H1 (cell line): ENCODE measurements at regions not wholly inside any gene's neighbourhood (a gene's known extent, or its start where the extent isn't known, plus 50 kb on each side); places are given as distances from the start of the nearest gene placed in this dataset.

ENCODE experiments used
- CTCF ChIA-PET: fragments of 300-600 bp; sonication (Branson Sonifier 250); formaldehyde crosslinking; loops from one replicate; lab custom pipeline; 2021; ENCODE audit not compliant: partially characterized antibody; lab: Charles Lee
- POLR2A ChIA-PET: fragments of 300-600 bp; sonication (Branson Sonifier 250); formaldehyde crosslinking; loops from one replicate; lab custom pipeline; 2021; ENCODE audit warnings: inconsistent platforms; ENCODE audit not compliant: partially characterized antibody; lab: Charles Lee
- DNase-seq, 2 experiments: peaks; one replicate each; pipeline versions ENCODE4 v3.0.0 to v3.0.0-alpha.2; 2010 to 2022; ENCODE audit warnings: low spot score in 2 of 2, low read depth in 1 of 2, mixed read lengths in 1 of 2
- FAIRE-seq: peaks from 2 replicates; lab custom pipeline; 2011; peaks lifted over from hg19 to GRCh38; lab: Jason Lieb, UNC
- H2AFZ ChIP-seq: 2 replicates; pipeline ENCODE4 v1.8.1; 2012; ENCODE audit warnings: low read length, inconsistent platforms
- H2AK5ac ChIP-seq: 2 replicates; pipeline ENCODE4 v1.6.1; 2013; ENCODE audit warnings: low read depth, low read length
- H2BK120ac ChIP-seq: replicated peaks from 2 replicates; pipeline ENCODE3; 2013; ENCODE audit warnings: low read depth, low read length, inconsistent platforms
- H2BK12ac ChIP-seq: 2 replicates; pipeline ENCODE4 v1.6.1; 2013; ENCODE audit warnings: low read depth, low read length
- H2BK15ac ChIP-seq: 2 replicates; pipeline ENCODE4 v1.6.1; 2013; ENCODE audit warnings: low read length
- H2BK20ac ChIP-seq: 2 replicates; pipeline ENCODE4 v1.6.1; 2013; ENCODE audit warnings: low read length
- H2BK5ac ChIP-seq: 2 replicates; pipeline ENCODE4 v1.6.1; 2013; ENCODE audit warnings: low read depth, low read length
- H3K14ac ChIP-seq: 2 replicates; pipeline ENCODE4 v1.6.1; 2013; ENCODE audit warnings: inconsistent platforms; ENCODE audit not compliant: insufficient read length
- H3K18ac ChIP-seq: 2 replicates; pipeline ENCODE4 v1.6.1; 2013; ENCODE audit warnings: low read length; ENCODE audit errors: extremely low read depth
- H3K23ac ChIP-seq: 2 replicates; pipeline ENCODE4 v1.6.1; 2013; ENCODE audit warnings: inconsistent platforms; ENCODE audit not compliant: insufficient read length
- H3K23me2 ChIP-seq: 2 replicates; pipeline ENCODE4 v1.6.1; 2013; ENCODE audit warnings: low read depth, low read length
- H3K27ac ChIP-seq: 2 replicates; pipeline ENCODE4 v1.6.1; 2011; ENCODE audit warnings: low read depth, low read length, inconsistent platforms
- H3K27me3 ChIP-seq, 4 experiments: replicated peaks in 1 of 4; 1 replicate in 1 of 4; 2 replicates in 3 of 4; pipeline versions ENCODE4 v1.6.1 to v1.8.1; 2011 to 2013; ENCODE audit warnings: low read length in 3 of 4, mild to moderate bottlenecking in 3 of 4, inconsistent platforms in 2 of 4, mixed read lengths in 2 of 4, moderate library complexity in 1 of 4; ENCODE audit not compliant: control insufficient read depth in 3 of 4, insufficient read depth in 3 of 4; ENCODE audit errors: extremely low read depth in 1 of 4
- H3K36me3 ChIP-seq, 4 experiments: 2 replicates each; pipeline versions ENCODE4 v1.6.1 to v1.8.1; 2011 to 2013; ENCODE audit warnings: mild to moderate bottlenecking in 4 of 4, low read length in 3 of 4, moderate library complexity in 2 of 4, control low read depth in 1 of 4, inconsistent platforms in 1 of 4; ENCODE audit not compliant: insufficient read depth in 4 of 4, control insufficient read depth in 2 of 4
- H3K4ac ChIP-seq: replicated peaks from 2 replicates; pipeline ENCODE3; 2013; ENCODE audit warnings: low read length, low read depth, mixed read lengths, inconsistent platforms; ENCODE audit not compliant: insufficient read length
- H3K4me1 ChIP-seq, 4 experiments: replicated peaks in 1 of 4; 1 replicate in 1 of 4; 2 replicates in 3 of 4; pipeline versions ENCODE4 v1.6.1 to v1.8.1; 2011 to 2013; ENCODE audit warnings: low read length in 3 of 4, inconsistent platforms in 2 of 4, mixed read lengths in 1 of 4; ENCODE audit not compliant: insufficient read depth in 4 of 4, control insufficient read depth in 3 of 4
- H3K4me2 ChIP-seq, 2 experiments: 2 replicates each; pipeline versions ENCODE4 v1.6.1 to v1.8.1; 2011 to 2013; ENCODE audit warnings: low read depth in 2 of 2, low read length in 2 of 2, control low read depth in 1 of 2, inconsistent platforms in 1 of 2, mild to moderate bottlenecking in 1 of 2; ENCODE audit not compliant: insufficient read depth in 1 of 2
- H3K4me3 ChIP-seq, 4 experiments: fragments of 200-600, 300-600 bp in 1 of 4; sonication (generic), shearing (Covaris generic), sonication (Bioruptor Twin) in 1 of 4; 2 replicates each; pipeline versions ENCODE4 v1.5.1 to v1.8.1; 2011 to 2016; ENCODE audit warnings: low read length in 4 of 4, low read depth in 3 of 4, control low read depth in 2 of 4, inconsistent platforms in 2 of 4, mild to moderate bottlenecking in 2 of 4, mixed read lengths in 1 of 4, moderate library complexity in 1 of 4; ENCODE audit not compliant: insufficient read depth in 2 of 4; ENCODE audit errors: extremely low read depth in 1 of 4
- H3K56ac ChIP-seq: replicated peaks from 2 replicates; pipeline ENCODE3; 2013; ENCODE audit warnings: low read depth, mild to moderate bottlenecking, mixed read lengths, low read length, inconsistent platforms; ENCODE audit not compliant: insufficient read length
- H3K79me1 ChIP-seq: 2 replicates; pipeline ENCODE4 v1.6.1; 2013; ENCODE audit warnings: low read depth, low read length, control low read depth
- H3K79me2 ChIP-seq, 2 experiments: 2 replicates each; pipeline versions ENCODE4 v1.6.1 to v1.8.1; 2012 to 2013; ENCODE audit warnings: low read length in 2 of 2, mild to moderate bottlenecking in 2 of 2, inconsistent platforms in 1 of 2; ENCODE audit not compliant: insufficient read depth in 2 of 2, control insufficient read depth in 1 of 2
- H3K9ac ChIP-seq, 4 experiments: replicated peaks in 1 of 4; 1 replicate in 1 of 4; 2 replicates in 3 of 4; pipeline versions ENCODE4 v1.6.1 to v1.8.1; 2011 to 2013; ENCODE audit warnings: low read depth in 3 of 4, low read length in 3 of 4, control low read depth in 2 of 4, mild to moderate bottlenecking in 2 of 4, moderate library complexity in 2 of 4, inconsistent platforms in 1 of 4; ENCODE audit errors: extremely low read depth in 1 of 4
- H3K9me3 ChIP-seq, 2 experiments: 2 replicates each; pipeline versions ENCODE4 v1.6.1 to v1.8.1; 2012 to 2013; ENCODE audit warnings: mild to moderate bottlenecking in 2 of 2, moderate library complexity in 2 of 2, control low read depth in 1 of 2, inconsistent platforms in 1 of 2, low read depth in 1 of 2, low read length in 1 of 2, mixed read lengths in 1 of 2; ENCODE audit not compliant: insufficient read depth in 2 of 2
- H4K20me1 ChIP-seq, 2 experiments: replicated peaks in 1 of 2; 2 replicates each; pipeline versions ENCODE3 to v1.8.1; 2011 to 2013; ENCODE audit warnings: inconsistent platforms in 2 of 2, low read length in 2 of 2, mild to moderate bottlenecking in 1 of 2; ENCODE audit not compliant: insufficient read depth in 2 of 2, control insufficient read depth in 1 of 2
- H4K5ac ChIP-seq: 2 replicates; pipeline ENCODE4 v1.6.1; 2013; ENCODE audit warnings: low read length, low read depth, mixed read lengths, inconsistent platforms; ENCODE audit not compliant: insufficient read length
- H4K8ac ChIP-seq: 2 replicates; pipeline ENCODE4 v1.8.0; 2013; ENCODE audit warnings: mild to moderate bottlenecking, moderate library complexity, low read length, inconsistent platforms; ENCODE audit not compliant: insufficient read depth; ENCODE audit errors: extremely low read depth
- H4K91ac ChIP-seq: replicated peaks from 2 replicates; pipeline ENCODE3; 2013; ENCODE audit warnings: low read length, mixed read lengths, inconsistent platforms; ENCODE audit not compliant: insufficient read length
- ASH2L ChIP-seq: fragments of 200-600, 300-600 bp; sonication (generic); IDR thresholded peaks from one replicate; pipeline ENCODE4 v1.7.1; 2017; ENCODE audit warnings: low read length
- ATF3 ChIP-seq: IDR thresholded peaks from 2 replicates; pipeline ENCODE4 v1.6.1; 2011; ENCODE audit warnings: low read depth, mild to moderate bottlenecking, low read length; ENCODE audit not compliant: insufficient read depth
- CREB1 ChIP-seq: IDR thresholded peaks from 2 replicates; pipeline ENCODE4 v1.6.1; 2012; ENCODE audit warnings: inconsistent platforms
- KDM1A ChIP-seq: fragments of 200-600, 300-600 bp; sonication (generic); IDR thresholded peaks from 2 replicates; pipeline ENCODE4 v1.7.1; 2016; ENCODE audit warnings: mild to moderate bottlenecking, low read length, borderline replicate concordance
- RXRA ChIP-seq: IDR thresholded peaks from 2 replicates; pipeline ENCODE4 v1.6.1; 2011; ENCODE audit warnings: low read depth, mild to moderate bottlenecking, low read length, moderate library complexity; ENCODE audit not compliant: insufficient read depth
- SP2 ChIP-seq: IDR thresholded peaks from 2 replicates; pipeline ENCODE4 v1.6.1; 2012; ENCODE audit warnings: mild to moderate bottlenecking, low read length, inconsistent platforms
- SRF ChIP-seq: IDR thresholded peaks from 2 replicates; pipeline ENCODE4 v1.6.1; 2011; ENCODE audit warnings: mild to moderate bottlenecking, low read depth, low read length, moderate library complexity
- TCF12 ChIP-seq: IDR thresholded peaks from 2 replicates; pipeline ENCODE4 v1.6.1; 2011; ENCODE audit warnings: low read depth, mild to moderate bottlenecking, low read length
- TEAD4 ChIP-seq: IDR thresholded peaks from 2 replicates; pipeline ENCODE4 v1.6.1; 2012; ENCODE audit warnings: low read depth, low read length, inconsistent platforms, mixed read lengths
- YY1 ChIP-seq: IDR thresholded peaks from 2 replicates; pipeline ENCODE4 v1.6.1; 2011; ENCODE audit warnings: low read depth, mild to moderate bottlenecking, low read length
- WGBS, 2 experiments: shearing (Covaris generic) in 1 of 2; methylation state at CpG; one replicate each; pipeline versions ENCODE4 v1.1.6 to v1.1.7; 2013 to 2015; ENCODE audit warnings: low lambda C conversion rate in 2 of 2, mixed read lengths in 2 of 2, inconsistent platforms in 1 of 2, low coverage in 1 of 2, missing lambda C conversion rate in 1 of 2; ENCODE audit not compliant: insufficient replicate concordance in 2 of 2, insufficient coverage in 1 of 2, insufficient read length in 1 of 2; ENCODE audit errors: extremely low coverage in 1 of 2, missing lambda C conversion rate in 1 of 2; 5-methylcytosine and 5-hydroxymethylcytosine counted together

- Histone ChIP-seq H3K23ac (no peak overlapping the region), H2BK5ac (no peak overlapping the region)
Observed at GRCh38 chr11:97498891-97499290, 1109.1 kb downstream of the JRKL start.

More at GRCh38 chr11:97498891-97499290, 1109.1 kb downstream of the JRKL start:
- Histone ChIP-seq H2BK12ac (no peak overlapping the region), H3K9ac (no peak overlapping the region), H3K9me3 (peaks cover 4 to 9% of the 10 kb centered on the region in 2 experiments; a peak in 1 of 4 replicates), H3K79me1 (no peaks in the 10 kb centered on the region), H4K5ac (no peak overlapping the region), H3K4me2 (no peak overlapping the region), H3K27ac (no peak overlapping the region), H3K56ac (no peak overlapping the region), H4K20me1 (no peaks in the 10 kb centered on the region), H3K4me3 (no peak overlapping the region), H3K4ac (no peak overlapping the region), H4K91ac (no peak overlapping the region)
- FAIRE-seq (no peak), DNase-seq (no peak)
- WGBS, 2 experiments: 97% methylated on average over 2 of the region's 2 CpGs; no CpG with 5 or more reads in 1 of the 2 experiments
- TF ChIP-seq SRF: no peak
- TF ChIP-seq CREB1: no peak
- no peak for TF ChIP-seq ASH2L
- no peak for TF ChIP-seq ATF3
- no peak for TF ChIP-seq YY1
- no peak for TF ChIP-seq TCF12
- TF ChIP-seq SP2: no peak
- TF ChIP-seq RXRA: no peak
- TF ChIP-seq TEAD4: no peak
- TF ChIP-seq KDM1A: no peak
- TF ChIP-seq, all 59 proteins: peak for 0
- H2BK20ac ChIP-seq: no peak overlapping the region
- no peak overlapping the region for H2BK120ac ChIP-seq
- H3K27me3 ChIP-seq: no peaks in the 10 kb centered on the region
- no peak overlapping the region for H2AK5ac ChIP-seq
- no peak overlapping the region for H3K18ac ChIP-seq
- no peaks in the 10 kb centered on the region for H3K36me3 ChIP-seq
- no peak overlapping the region for H3K14ac ChIP-seq
- no peak overlapping the region for H2BK15ac ChIP-seq
- no peaks in the 10 kb centered on the region for H3K4me1 ChIP-seq
- no peaks in the 10 kb centered on the region for H3K23me2 ChIP-seq
- no peaks in the 10 kb centered on the region for H3K79me2 ChIP-seq
- CTCF ChIA-PET: interaction anchor here (0.7 to 1.0 kb wide), 2 partner anchors 16 to 107 kb away, joined by 3 read pairs; no protein-coding TSS in a partner anchor
- no peak overlapping the region for H2AFZ ChIP-seq
- POLR2A ChIA-PET: no interaction called here
- no peak overlapping the region for H4K8ac ChIP-seq
